Right lung (tissue), 2 donors: ENCODE measurements at regions not wholly inside any gene's neighbourhood (a gene's known extent, or its start where the extent isn't known, plus 50 kb on each side); places are given as distances from the start of the nearest gene placed in this dataset.

Source experiments
- DNase-seq, 2 donors: peaks; one replicate each; pipeline ENCODE4 v3.0.0-alpha.2; 2013

- no peak for DNase-seq
Measured at GRCh38 chr5:145365464-145365863, 469.7 kb downstream of the PRELID2 start.

- no peak for DNase-seq
Measured at GRCh38 chr5:145362266-145362665, 472.9 kb downstream of the PRELID2 start.

- DNase-seq: no peak
Measured at GRCh38 chr5:145360936-145361335, 474.2 kb downstream of the PRELID2 start.

- no peak for DNase-seq
Measured at GRCh38 chr5:145350513-145350912, 484.6 kb downstream of the PRELID2 start.

- DNase-seq: peak in 1 of 2 donors; percentile 31
Measured at GRCh38 chr5:145347026-145347616, 488.0 kb downstream of the PRELID2 start.

- DNase-seq: peak; percentile 37 to 50
Measured at GRCh38 chr5:145345511-145346287, 489.4 kb downstream of the PRELID2 start.

GRCh38 chr5:145341842-145342241 lies 493.3 kb downstream of the PRELID2 start:
- no peak for DNase-seq

- no peak for DNase-seq
Measured at GRCh38 chr5:145340099-145340498, 495.0 kb downstream of the PRELID2 start.

- no peak for DNase-seq
Measured at GRCh38 chr5:145324767-145325479, 510.2 kb downstream of the PRELID2 start.

GRCh38 chr5:145324101-145324500 lies 511.0 kb downstream of the PRELID2 start:
- DNase-seq: no peak

GRCh38 chr5:145316282-145316681 lies 518.9 kb downstream of the PRELID2 start:
- no peak for DNase-seq

GRCh38 chr5:145307866-145308382 lies 527.2 kb downstream of the PRELID2 start:
- no peak for DNase-seq

GRCh38 chr5:145295236-145295835 lies 539.8 kb downstream of the PRELID2 start:
- DNase-seq: no peak

GRCh38 chr5:145294331-145294730 lies 540.8 kb downstream of the PRELID2 start:
- no peak for DNase-seq

GRCh38 chr5:145293716-145294115 lies 541.4 kb downstream of the PRELID2 start:
- no peak for DNase-seq

- DNase-seq: no peak
Measured at GRCh38 chr5:145292278-145292677, 542.9 kb downstream of the PRELID2 start.

- peak; percentile 8 to 10 for DNase-seq
Measured at GRCh38 chr5:145283141-145283810, 551.9 kb downstream of the PRELID2 start.

GRCh38 chr5:145280806-145281205 lies 554.3 kb downstream of the PRELID2 start:
- DNase-seq: no peak

GRCh38 chr5:145280214-145280613 lies 554.9 kb downstream of the PRELID2 start:
- no peak for DNase-seq

- no peak for DNase-seq
Measured at GRCh38 chr5:145260670-145261069, 574.5 kb downstream of the PRELID2 start.

GRCh38 chr5:145247745-145248040 lies 587.4 kb downstream of the PRELID2 start:
- no peak for DNase-seq
